Smooth muscle cell (in vitro differentiated cells): ENCODE measurements at regions not wholly inside any gene's neighbourhood (a gene's known extent, or its start where the extent isn't known, plus 50 kb on each side); places are given as distances from the start of the nearest gene placed in this dataset.

ENCODE experiments used
- DNase-seq: peaks from one replicate; lab custom pipeline; 2025; ENCODE audit not compliant: unreplicated experiment; lab: John Stamatoyannopoulos, UW
- H2AFZ ChIP-seq: fragments of 200-600 bp; sonication (generic); 2 replicates; pipeline ENCODE4 v1.6.0; 2016; ENCODE audit warnings: antibody characterized with exemption, low read depth, mild to moderate bottlenecking
- H3F3A ChIP-seq: fragments of 200-600 bp; sonication (generic); 2 replicates; pipeline ENCODE4 v1.6.0; 2017; ENCODE audit warnings: antibody characterized with exemption, low read depth
- H3K27ac ChIP-seq: fragments of 200-600 bp; sonication (generic); 2 replicates; pipeline ENCODE4 v1.5.1; 2016; ENCODE audit warnings: low read depth, mild to moderate bottlenecking
- H3K27me3 ChIP-seq: fragments of 200-600 bp; sonication (generic); 2 replicates; pipeline ENCODE4 v1.6.1; 2016; ENCODE audit warnings: low read depth, mild to moderate bottlenecking
- H3K36me3 ChIP-seq: fragments of 200-600 bp; sonication (generic); 2 replicates; pipeline ENCODE4 v1.5.1; 2016; ENCODE audit warnings: low read depth
- H3K4me1 ChIP-seq: fragments of 200-600 bp; sonication (generic); 2 replicates; pipeline ENCODE4 v1.5.1; 2016; ENCODE audit warnings: low read depth
- H3K4me2 ChIP-seq: fragments of 200-600 bp; sonication (generic); 2 replicates; pipeline ENCODE4 v1.6.0; 2016; ENCODE audit warnings: mild to moderate bottlenecking
- H3K4me3 ChIP-seq: fragments of 200-600 bp; sonication (generic); 2 replicates; pipeline ENCODE4 v1.5.1; 2016; ENCODE audit warnings: mild to moderate bottlenecking
- H3K79me2 ChIP-seq: fragments of 200-600 bp; sonication (generic); 2 replicates; pipeline ENCODE4 v1.6.0; 2016; ENCODE audit warnings: low read depth, mild to moderate bottlenecking
- H3K9ac ChIP-seq: fragments of 200-600 bp; sonication (generic); 2 replicates; pipeline ENCODE4 v1.6.0; 2016; ENCODE audit warnings: low read depth
- H3K9me3 ChIP-seq: fragments of 200-600 bp; sonication (generic); replicated peaks from 2 replicates; pipeline ENCODE4 v1.5.1; 2016; ENCODE audit warnings: low read depth
- H4K20me1 ChIP-seq: fragments of 200-600 bp; sonication (generic); 2 replicates; pipeline ENCODE4 v1.6.0; 2016; ENCODE audit warnings: low read depth
- CTCF ChIP-seq: fragments of 200-600 bp; sonication (generic); IDR thresholded peaks from 2 replicates; pipeline ENCODE4 v1.5.1; 2017; ENCODE audit warnings: borderline replicate concordance, mild to moderate bottlenecking, antibody characterized with exemption; ENCODE audit not compliant: insufficient read depth, poor library complexity, severe bottlenecking
- WGBS: methylation state at CpG from one replicate; pipeline ENCODE4 v1.1.7; 2016; ENCODE audit warnings: low lambda C conversion rate; 5-methylcytosine and 5-hydroxymethylcytosine counted together

- H3K4me2 ChIP-seq: no peak overlapping the region
- H3K9ac ChIP-seq: no peak overlapping the region
- peaks cover 30% of the 10 kb centered on the region for H3K27me3 ChIP-seq
- WGBS: 49% methylated on average over 14 of the region's 14 CpGs
- H2AFZ ChIP-seq: no peak overlapping the region
- TF ChIP-seq CTCF: peak; percentile 81
- no peaks in the 10 kb centered on the region for H3F3A ChIP-seq
- no peak overlapping the region for H3K4me3 ChIP-seq
- no peaks in the 10 kb centered on the region for H3K79me2 ChIP-seq
- H3K4me1 ChIP-seq: no peaks in the 10 kb centered on the region
- no peak for DNase-seq
- no peaks in the 10 kb centered on the region for H4K20me1 ChIP-seq
- H3K9me3 ChIP-seq: no peaks in the 10 kb centered on the region
- H3K27ac ChIP-seq: no peak overlapping the region
- no peaks in the 10 kb centered on the region for H3K36me3 ChIP-seq
Measured at GRCh38 chr1:36650200-36651065, 167.7 kb upstream of the CSF3R start.

GRCh38 chr1:36645867-36646266, 163.2 kb upstream of the CSF3R start:
- H2AFZ ChIP-seq: no peak overlapping the region
- no peaks in the 10 kb centered on the region for H3K9me3 ChIP-seq
- no peak overlapping the region for H3K4me2 ChIP-seq
- H3F3A ChIP-seq: no peaks in the 10 kb centered on the region
- H3K27ac ChIP-seq: no peak overlapping the region
- no peaks in the 10 kb centered on the region for H3K79me2 ChIP-seq
- no peaks in the 10 kb centered on the region for H4K20me1 ChIP-seq
- 83% methylated on average over 10 of the region's 10 CpGs for WGBS
- no peak for DNase-seq
- H3K27me3 ChIP-seq: peaks cover 6% of the 10 kb centered on the region
- H3K9ac ChIP-seq: no peak overlapping the region
- no peak for TF ChIP-seq CTCF
- H3K4me1 ChIP-seq: no peaks in the 10 kb centered on the region
- no peaks in the 10 kb centered on the region for H3K36me3 ChIP-seq
- H3K4me3 ChIP-seq: no peak overlapping the region

GRCh38 chr1:36644556-36644955, 161.8 kb upstream of the CSF3R start:
- no peak overlapping the region for H3K4me2 ChIP-seq
- no peaks in the 10 kb centered on the region for H3K36me3 ChIP-seq
- H2AFZ ChIP-seq: no peak overlapping the region
- H3K4me3 ChIP-seq: no peak overlapping the region
- no peaks in the 10 kb centered on the region for H3F3A ChIP-seq
- no peaks in the 10 kb centered on the region for H3K9me3 ChIP-seq
- DNase-seq: no peak
- no peak overlapping the region for H3K27ac ChIP-seq
- no peaks in the 10 kb centered on the region for H3K4me1 ChIP-seq
- no peaks in the 10 kb centered on the region for H3K79me2 ChIP-seq
- WGBS: 89% methylated on average over 7 of the region's 7 CpGs
- H3K9ac ChIP-seq: no peak overlapping the region
- H4K20me1 ChIP-seq: no peaks in the 10 kb centered on the region
- peaks cover 6% of the 10 kb centered on the region for H3K27me3 ChIP-seq
- no peak for TF ChIP-seq CTCF
